HG03280 (cell line): ENCODE measurements at regions not wholly inside any gene's neighbourhood (a gene's known extent, or its start where the extent isn't known, plus 50 kb on each side); places are given as distances from the start of the nearest gene placed in this dataset.

Source experiments
- ATAC-seq: cut with Tn5 transposase; IDR thresholded peaks from one replicate; pipeline ENCODE4 v1.9.1; 2021; ENCODE audit warnings: mild to moderate bottlenecking, moderate library complexity; ENCODE audit not compliant: unreplicated experiment

- ATAC-seq, result no peak
These were observed 177.3 kb upstream of the DPH6 start for GRCh38 chr15:35723120-35723847.

GRCh38 chr15:35723852-35724251 is 177.9 kb upstream of the DPH6 start:
- no peak for ATAC-seq

- no peak for ATAC-seq
These were observed 178.7 kb upstream of the DPH6 start for GRCh38 chr15:35724626-35725025.

- ATAC-seq, result no peak
These were observed 179.4 kb upstream of the DPH6 start for GRCh38 chr15:35725353-35725752.

- ATAC-seq, result no peak
These were observed 181.7 kb upstream of the DPH6 start for GRCh38 chr15:35727627-35728026.

GRCh38 chr15:35728219-35728940 is 182.4 kb upstream of the DPH6 start:
- ATAC-seq, result no peak

- ATAC-seq, result no peak
These were observed 190.2 kb upstream of the DPH6 start for GRCh38 chr15:35736150-35736549.

- no peak for ATAC-seq
These were observed 191.5 kb upstream of the DPH6 start for GRCh38 chr15:35737441-35737840.

- ATAC-seq, result no peak
These were observed 192.4 kb upstream of the DPH6 start for GRCh38 chr15:35738370-35738769.

- no peak for ATAC-seq
These were observed 194.8 kb upstream of the DPH6 start for GRCh38 chr15:35740761-35741160.

- ATAC-seq, result no peak
These were observed 195.4 kb upstream of the DPH6 start for GRCh38 chr15:35741395-35741794.

- ATAC-seq, result no peak
These were observed 195.9 kb upstream of the DPH6 start for GRCh38 chr15:35741881-35742280.

GRCh38 chr15:35743321-35743720 is 197.4 kb upstream of the DPH6 start:
- ATAC-seq, result no peak

- ATAC-seq, result no peak
These were observed 200.2 kb upstream of the DPH6 start for GRCh38 chr15:35746121-35746520.

GRCh38 chr15:35748105-35748504 is 202.1 kb upstream of the DPH6 start:
- no peak for ATAC-seq

GRCh38 chr15:35750051-35750450 is 204.1 kb upstream of the DPH6 start:
- no peak for ATAC-seq

- no peak for ATAC-seq
These were observed 205.6 kb upstream of the DPH6 start for GRCh38 chr15:35751413-35752133.

GRCh38 chr15:35752134-35752466 is 206.1 kb upstream of the DPH6 start:
- no peak for ATAC-seq

GRCh38 chr15:35753486-35753885 is 207.5 kb upstream of the DPH6 start:
- ATAC-seq, result no peak

- no peak for ATAC-seq
These were observed 209.4 kb upstream of the DPH6 start for GRCh38 chr15:35755237-35755802.

- ATAC-seq, result no peak
These were observed 210.7 kb upstream of the DPH6 start for GRCh38 chr15:35756623-35757022.

GRCh38 chr15:35757361-35757760 is 211.4 kb upstream of the DPH6 start:
- ATAC-seq, result no peak
